GM12892 (cell line): ENCODE measurements at regions not wholly inside any gene's neighbourhood (a gene's known extent, or its start where the extent isn't known, plus 50 kb on each side); places are given as distances from the start of the nearest gene placed in this dataset.

Experiments
- POLR2A ChIP-seq: IDR thresholded peaks from 2 replicates; pipeline ENCODE4 v1.6.1; 2011; ENCODE audit warnings: low read depth, low read length, control low read depth
- POLR2AphosphoS5 ChIP-seq: IDR thresholded peaks from 2 replicates; pipeline ENCODE4 v1.6.1; 2011; ENCODE audit warnings: low read depth, low read length, control low read depth
- TAF1 ChIP-seq: IDR thresholded peaks from 2 replicates; pipeline ENCODE4 v1.6.1; 2011; ENCODE audit warnings: low read depth, mild to moderate bottlenecking, control low read depth, low read length, borderline replicate concordance

DNA sequence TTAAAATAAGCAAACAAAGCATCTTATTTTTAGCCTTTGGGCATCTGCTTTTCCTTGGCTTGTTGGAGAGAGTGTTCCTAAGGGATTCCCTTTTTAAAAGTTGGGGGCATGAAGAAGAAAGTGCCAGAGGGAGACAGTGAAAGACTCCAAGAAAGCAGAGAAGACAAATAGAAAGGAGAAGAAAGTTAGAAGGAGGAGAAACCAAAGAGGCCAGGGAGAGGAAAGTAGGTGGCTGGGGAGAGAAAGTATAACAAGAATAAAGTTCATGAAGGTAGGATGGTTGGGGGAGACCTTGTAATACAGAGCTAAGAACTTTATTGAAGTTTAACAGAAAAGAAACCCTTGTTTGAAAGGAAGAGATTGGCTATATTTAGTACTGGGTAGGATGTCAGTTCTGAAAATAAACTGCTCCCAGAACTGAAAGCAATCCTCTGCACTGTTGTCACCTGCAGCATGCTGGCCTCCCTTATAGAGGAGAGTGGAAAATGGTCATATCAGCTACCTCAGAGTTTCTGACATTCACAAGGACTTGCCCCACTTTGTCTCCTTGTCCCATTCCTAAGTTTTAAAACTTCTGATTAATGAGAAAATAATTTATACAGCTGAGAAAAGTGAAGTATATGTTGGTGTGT lies 125.3 kb upstream of the VAMP7 start:
- TF ChIP-seq POLR2A (no peak), POLR2AphosphoS5 (no peak), TAF1 (no peak)
